ENCODE measurements at regions not wholly inside any gene's neighbourhood (a gene's known extent, or its start where the extent isn't known, plus 50 kb on each side); places are given as distances from the start of the nearest gene placed in this dataset.

DNA sequence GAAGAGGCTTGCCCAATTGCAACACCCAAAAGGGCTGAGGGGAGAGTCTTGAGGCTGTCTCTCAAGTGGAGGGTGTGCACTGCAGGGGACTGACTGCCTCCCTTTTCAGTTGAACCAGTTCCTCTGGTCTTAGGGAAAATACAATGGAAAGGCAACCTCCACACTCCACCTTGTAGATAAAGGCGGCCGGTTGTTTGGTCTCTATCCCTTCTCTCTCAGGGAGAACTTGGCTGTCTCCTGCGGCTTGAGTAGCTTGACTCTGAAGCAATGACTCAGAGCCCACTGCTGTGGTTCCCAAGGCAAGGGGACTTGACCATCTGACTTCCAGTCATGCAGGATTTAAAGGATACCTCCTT, 143.2 kb upstream of the UMPS start:
- DNase-seq: no peak

DNA sequence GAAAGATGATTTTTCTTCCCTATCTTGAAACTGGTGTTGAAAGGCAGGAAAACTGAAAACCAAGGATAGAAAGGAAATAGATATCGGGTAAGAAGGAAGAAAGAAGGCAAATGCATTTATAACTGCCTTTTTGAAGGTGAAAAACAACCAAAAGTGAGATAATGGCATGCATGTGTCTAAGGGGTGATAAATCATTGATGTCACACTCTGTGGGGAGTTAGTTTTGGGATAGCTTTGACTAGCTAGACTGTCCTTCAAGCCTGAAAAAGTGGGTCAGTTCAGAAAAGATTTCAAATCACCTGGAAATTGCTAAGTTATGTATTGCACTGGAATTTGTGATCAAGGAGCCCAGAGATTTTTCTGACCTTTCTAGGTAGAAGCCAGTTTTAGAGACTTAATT, 142.2 kb upstream of the UMPS start:
- no peak for DNase-seq

DNA sequence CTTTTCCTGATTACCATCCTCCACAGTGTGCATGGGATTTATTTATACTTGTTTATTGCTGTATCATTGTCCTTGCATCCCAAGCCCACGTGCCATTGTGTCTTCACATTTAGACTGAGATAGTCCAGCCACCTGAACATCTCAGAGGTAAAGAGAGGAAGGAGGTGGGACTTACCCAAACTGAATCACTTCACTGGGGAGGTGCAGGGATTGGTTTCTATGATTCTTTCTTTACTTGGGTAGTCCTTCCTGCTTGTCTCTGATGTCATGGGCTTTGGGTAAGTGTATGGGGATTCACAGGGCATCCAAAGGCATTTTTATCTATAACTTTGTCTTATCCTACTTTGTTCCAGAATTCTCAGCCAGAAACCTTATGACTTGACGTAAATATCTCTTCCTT, 141.5 kb upstream of the UMPS start:
- no peak for DNase-seq

DNA sequence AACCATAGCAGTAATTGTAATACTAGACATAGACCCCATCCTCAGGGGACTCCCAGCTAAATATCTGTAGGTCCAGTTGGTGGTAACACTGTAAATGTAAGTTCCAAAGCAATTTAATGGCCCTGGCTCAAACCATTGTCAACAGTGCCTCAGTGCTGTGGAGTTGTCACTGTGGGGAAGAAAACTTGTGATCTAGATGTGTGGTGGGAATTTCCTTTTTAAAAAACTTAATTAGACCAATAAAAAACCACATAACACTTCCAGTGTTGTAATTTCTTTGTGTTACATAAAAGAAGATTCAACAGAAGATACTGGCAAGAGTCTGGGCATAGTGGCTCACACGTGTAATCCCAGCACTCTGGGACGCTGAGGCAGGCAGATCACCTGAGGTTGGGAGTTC, 138.6 kb upstream of the UMPS start:
- DNase-seq: no peak

DNA sequence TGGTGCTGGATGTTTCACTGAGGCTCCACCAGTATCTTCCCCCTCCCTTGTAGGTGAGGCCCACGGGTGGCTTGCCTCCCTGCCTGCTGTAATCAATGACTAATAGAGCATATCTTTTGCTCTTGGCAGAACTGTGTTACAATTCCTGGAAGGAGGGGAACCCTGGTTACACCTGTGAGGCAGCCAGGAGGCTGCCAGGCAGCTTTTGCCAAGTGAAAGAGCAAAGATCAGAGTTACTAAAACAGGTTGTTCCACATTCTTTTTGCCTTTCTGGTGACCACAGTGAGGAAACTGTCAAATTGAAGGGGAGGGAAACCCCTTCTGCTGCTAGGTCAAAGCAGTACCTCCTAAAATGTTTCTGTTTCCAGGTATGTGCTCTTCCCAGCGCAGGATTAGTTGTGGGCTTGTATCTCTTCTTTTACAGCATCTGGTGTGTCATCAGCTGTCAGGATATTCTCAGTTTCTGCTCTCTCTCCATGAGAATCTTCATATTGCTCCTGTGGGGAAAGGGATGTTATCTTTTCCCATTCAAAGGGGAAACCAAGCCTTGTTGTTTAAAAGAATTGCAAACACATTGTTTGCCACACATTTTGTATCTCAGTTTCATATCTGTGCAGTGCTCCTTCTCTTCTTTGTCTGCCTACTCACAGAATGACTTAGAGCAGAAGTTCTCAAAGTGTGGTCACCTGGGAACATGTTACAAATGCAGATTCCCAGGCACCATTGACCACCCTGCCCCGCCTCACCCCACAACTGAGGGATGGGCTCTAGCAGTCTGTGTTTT, 137.4 kb upstream of the UMPS start:
- no peak for DNase-seq

DNA sequence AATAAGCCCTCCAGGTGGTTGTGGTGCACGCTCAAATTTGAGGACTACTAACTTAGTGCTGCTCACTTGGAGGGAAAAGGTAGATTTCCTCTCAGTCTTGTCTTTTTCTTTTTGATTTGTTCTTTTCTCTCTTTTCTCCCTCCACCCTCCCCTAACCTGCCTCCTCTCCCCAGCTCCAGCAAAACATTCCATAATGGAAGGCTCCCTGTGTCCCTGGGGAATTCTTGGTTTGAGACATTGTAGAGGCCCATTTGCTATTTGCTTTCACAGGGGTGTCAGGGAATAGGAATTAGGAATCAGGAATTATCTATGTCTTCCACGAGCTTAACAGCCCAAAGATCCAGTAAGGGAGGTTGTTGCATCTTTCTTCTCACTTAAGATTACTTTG, 136.8 kb upstream of the UMPS start:
- DNase-seq: no peak

DNA sequence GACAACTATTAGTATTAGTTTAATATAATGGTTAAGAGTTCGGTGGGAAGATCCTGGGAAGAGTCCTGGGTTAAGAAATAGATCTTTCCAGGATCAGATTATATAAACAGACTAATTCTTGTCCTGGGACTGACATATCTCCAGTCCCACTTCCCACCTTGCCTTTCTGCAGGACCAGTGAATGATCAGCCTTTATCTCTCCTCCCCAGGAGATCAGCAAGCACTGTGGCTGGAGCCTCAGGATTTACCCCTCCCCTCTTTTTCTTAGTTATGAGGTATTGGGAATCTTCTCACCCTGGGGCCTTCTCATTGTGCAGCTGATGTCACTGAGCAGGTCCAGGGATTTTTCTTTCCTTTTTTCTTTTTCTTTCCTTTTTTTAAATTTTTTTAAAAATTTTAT, 135.7 kb upstream of the UMPS start:
- DNase-seq: no peak

DNA sequence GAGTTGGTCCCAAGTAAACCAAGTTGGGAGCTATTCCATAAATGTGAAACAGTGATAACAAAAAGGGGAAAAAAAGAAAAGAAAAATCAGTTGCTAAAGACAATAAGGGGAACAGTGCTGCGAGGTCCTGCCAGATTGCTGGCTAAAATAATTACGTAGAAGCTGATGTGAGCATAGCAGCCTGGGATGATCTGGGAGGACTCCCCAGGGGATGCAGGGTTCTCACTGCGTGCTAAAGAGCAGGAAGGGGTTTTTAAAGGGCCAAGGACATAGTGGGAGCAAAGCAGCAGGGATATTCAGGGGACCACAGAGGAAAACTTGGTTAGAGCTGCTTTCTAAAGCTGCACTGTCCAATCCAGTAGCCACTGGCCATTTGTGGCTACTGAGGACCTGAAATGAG, 133.0 kb upstream of the UMPS start:
- DNase-seq: no peak

DNA sequence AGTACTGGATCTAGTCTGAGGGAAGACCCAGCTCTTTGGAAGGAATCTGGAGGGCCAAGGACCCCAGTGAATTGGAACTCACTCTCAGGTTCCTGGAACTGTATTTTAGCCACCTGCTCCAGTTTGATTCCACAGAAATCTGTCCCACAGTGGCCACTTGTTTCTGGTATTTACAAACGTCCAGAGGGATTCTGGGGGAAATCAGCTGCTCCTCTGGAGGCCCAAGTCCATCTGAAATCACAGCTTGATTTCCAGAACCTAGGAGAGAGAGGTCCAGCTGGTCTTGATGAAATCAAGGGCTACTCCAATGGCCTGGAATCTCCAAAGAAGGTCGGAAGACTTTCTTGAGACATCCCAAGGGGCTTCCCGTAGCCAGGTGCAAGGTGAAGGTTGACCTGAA, 132.3 kb upstream of the UMPS start:
- no peak for DNase-seq

DNA sequence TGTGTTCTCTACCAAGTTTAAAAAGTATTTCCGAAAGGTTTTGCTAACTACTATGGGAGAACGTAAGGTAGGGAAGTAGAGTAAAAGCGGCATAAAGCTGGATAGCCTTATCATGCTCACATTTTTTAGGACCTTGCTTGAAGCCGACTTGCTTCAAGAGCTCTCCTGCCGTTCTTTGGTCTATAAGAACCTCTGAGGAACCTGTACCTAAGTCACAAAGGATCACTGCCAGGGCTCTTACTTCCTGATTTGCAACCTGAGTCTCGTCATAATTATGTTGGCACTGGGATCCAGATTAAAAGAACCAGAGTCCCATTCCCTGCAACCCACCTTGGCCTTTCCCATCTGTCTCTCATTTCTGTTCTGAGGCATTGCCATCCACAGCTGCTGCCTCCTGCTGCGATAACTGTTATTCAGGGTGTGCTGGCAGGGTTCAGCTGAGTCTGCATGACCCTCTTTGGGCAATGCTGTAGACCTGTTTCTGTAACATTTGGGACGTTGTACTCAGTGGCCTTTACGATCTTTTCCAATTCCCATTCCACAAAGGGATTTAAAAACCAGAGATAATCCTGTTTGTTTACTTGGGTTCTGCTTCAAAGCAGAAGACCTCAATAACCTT, 131.0 kb upstream of the UMPS start:
- DNase-seq: no peak

DNA sequence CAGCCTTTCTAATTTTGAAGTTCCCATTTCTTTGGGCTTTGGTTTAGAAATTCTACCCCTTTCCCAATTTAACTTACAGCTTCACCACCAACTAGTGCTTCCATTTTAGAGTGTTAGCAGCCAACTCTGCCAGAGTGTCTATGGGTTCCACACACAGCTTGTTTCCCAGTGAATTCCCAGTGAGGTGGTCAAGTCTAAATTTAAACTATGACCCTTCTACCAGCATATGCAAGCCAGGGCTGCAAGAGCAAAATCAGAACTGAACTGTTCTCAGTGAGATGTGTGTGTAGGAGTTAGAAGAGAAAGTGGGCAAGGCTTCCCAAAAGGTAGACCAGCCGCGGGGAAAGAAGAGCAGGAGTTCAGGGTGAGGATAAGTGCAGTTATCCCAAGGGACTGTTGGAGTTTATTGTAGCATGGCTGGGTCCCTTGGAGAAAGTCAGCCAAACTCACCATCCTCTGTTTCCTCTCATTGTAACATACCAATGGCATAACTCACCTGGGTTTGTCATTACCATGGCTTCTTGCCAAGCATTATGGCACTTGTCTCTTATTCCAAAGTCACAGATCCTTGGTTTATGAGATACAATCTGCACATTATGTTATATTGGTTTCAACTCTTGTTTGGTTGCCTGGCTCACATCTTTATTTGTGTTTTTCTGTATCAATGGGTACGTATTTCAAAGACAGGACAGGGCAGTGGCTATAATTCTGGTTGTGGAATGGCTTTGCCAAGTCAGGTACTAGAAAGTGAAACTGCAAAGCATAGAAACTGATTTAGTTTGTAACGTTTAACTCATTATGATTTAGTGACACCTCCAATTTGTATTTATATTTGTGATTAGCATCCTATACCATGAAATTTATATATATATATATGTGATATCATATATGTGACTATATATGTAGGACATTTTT, 130.2 kb upstream of the UMPS start:
- no peak for DNase-seq

DNA sequence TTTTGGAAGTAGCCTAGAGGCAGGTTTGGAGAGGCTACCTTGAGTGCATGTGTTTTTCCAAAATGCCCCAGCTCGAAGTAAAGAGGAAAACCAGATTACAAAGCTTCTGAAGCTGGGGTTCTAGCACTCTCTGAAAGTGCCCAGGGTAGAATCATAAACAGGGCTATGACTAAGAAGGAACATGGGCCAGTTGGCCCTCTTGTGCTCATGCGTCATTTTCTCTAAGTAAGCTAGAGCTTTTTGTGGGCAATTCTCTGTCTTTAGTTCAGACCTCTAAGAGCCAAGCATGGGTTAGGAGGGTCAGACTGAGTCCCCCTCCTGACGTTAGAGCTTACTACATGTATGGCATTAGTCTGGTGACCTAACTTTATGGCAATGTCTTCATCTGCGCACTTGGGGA, 129.5 kb upstream of the UMPS start:
- DNase-seq: no peak

DNA sequence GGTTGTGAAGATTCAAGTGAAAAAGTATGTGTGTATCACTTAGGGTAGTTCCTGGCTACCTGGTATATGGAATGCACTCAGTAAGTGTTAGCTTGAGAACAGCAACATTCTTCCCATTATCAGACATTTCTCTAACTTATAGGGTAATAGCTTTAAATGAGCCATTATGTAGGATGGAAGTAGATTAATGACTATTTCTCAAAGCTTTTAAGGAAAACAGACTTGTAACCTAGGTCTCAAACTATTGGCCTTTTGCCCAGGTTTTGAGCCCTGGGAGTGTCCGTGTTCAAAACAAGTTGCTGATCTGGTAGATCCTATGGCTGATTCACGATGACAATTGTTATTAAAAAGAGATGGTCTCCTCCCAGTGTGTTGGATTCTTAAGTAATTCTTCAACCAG, 129.1 kb upstream of the UMPS start:
- no peak for DNase-seq

DNA sequence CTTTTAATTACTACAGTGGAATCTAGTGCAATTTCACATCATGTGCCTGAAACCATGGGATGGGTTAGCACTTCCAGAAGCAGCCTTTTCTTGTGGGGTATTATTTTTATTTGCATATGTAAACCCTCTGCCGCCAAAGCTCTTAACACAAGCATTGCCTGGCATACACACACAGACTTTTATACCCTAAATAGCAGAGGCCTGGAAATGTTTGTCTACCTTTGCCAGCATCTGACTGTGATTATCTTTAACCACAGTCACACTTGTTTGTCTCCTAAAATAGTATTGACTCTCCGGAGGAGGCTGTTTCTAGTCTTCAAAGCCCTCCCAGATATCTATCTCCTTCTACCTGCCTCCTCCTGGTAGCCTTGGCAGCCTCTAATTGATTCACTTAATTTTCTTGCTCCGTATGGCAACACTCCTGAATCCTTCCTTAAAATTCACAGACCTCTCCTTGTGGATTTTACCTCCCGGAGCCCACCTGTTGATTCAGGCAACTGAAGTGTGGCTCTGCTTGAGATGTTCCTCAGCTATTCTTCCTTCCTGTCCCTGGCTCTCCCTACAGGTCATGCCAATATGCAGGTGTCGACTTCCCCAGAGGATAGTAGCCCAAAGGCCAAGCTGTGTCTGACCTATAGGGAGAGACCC, 127.1 kb upstream of the UMPS start:
- no peak for DNase-seq

DNA sequence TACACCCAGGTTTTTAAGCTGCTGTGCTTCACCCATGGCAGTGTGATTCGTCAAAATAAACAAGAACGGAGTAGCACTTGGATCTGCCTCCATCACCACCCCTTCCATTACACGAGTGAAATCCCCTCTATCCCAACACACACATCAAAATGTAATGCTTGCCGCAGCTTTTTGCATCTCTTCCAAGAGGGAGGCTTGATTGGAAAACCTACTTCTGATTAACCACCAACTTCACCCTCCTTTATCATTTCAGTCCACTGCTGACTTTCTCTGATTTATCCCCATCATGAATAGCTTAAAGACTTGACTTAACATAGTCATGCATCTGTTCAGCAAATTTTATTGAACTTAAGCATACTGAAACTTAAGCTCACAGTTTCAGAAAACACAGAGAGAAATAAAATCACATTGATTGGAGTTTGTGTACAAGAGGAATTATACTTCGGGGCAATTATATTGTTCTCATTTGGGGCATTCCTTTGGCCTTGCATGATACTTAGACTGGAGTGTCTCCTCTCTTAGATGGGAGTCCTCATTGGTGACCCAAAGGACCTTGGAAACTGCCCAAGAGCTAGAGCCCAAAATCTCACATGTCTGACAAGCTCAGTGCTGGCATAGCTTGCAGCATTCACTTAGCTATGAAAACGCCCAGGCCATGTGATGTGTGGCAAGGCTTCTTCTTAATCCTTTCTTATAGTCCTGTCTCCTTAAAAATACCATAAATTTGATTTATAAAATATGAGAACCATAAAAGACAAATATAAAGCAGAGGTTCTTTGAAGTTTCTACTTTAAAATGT, 124.3 kb upstream of the UMPS start:
- DNase-seq: no peak

DNA sequence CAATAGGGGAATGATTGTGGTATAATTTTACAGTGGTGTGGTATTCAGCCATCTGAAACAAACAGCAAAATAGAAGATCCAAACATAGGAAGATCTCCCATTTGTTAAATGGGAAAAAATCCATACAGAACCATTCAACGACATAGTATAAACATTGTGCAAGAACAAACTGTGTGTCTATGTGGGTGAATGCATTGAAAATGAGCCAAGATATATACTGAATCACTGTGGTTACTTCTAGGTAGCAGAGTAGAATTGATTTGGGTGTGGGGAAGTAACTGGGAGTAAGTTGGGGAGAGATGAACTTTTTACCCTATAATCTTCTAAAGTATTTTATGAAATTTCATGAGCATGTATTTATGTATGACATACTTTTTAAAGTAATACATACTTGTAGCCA, 123.1 kb upstream of the UMPS start:
- no peak for DNase-seq

DNA sequence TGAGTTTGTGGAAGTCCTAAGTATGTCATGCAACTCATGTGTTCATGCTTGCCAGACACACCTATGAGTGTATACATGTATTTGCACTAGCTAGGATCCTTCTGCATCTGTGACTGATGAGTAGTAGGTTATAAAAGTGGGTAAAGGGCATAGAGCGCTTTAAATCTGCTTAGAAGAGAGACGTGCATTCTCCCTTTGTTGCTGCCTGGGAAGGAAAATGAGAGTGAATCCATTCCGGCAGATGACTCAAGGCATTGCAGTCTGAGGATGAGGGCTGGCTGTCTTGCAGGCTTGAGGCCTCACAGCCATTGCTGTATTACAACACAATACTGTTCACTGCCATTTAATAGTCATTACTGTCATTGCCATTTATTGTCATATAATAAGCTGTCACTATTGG, 120.8 kb upstream of the UMPS start:
- no peak for DNase-seq

DNA sequence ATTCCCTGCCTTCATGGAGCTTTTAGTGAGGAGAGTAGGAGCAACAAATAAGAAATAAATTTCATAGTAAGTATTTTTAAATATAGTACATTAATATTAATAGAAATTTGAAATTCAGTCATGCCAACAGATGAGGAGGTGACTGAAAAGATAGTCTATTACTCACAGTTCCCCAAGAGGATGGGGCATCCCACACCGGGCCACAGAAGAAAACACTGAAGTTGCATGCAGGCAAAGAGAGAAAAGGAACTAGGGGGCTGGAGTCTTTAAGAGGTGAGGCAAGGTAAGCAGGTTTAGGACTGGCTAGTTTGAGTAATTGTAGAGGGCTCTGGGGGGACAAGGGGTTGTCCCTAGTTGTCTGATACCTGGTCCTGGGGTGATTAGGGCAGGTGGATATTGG, 120.1 kb upstream of the UMPS start:
- DNase-seq: no peak

DNA sequence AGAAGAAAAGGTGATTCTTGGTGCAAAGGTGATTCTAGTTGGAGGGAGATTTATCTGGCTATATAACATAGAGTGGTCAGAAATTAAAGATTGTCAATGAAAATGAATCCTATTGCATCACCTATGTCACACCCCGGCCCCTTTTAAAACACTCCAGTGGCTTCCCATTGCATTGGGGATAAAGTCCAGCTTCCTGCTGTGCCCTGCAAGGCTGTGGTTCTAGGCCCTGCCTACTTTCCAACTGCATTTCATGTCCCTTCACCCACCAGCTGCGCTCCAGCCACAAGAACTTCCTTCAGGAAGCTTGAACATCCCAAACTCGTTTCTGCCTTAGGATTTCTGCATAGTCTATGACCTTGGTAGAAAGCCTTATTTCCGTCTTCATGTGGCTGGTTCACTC, 118.7 kb upstream of the UMPS start:
- DNase-seq: no peak

DNA sequence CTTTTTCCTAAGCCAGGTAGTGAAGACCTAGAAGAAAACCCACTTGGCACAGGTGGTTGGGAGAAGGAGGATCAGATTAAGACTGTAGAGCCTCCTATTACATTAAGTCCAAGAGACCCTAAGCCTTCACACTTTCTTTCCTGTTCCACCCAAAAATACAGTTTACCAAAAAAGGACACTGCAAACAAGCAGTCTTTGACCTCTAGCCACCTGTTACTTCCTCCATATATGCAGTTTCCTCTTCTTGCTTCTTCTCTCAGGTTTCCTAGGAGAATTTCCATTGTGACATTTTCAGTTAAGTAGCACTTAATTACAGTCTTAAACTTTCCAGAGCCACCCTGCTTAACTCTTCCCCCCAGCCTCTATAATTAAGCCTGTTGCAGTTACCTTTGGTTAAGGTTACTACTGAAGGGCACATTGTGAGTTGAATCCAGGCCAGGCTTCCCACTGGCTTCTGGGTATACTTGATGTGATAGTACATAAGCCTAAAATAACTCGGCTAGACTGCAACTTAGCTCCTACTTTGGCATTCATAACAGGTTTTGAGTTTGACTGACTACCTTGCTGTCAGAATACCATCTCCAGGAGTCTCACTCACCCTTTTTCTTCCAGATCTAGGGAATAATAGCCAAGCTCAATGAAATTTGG, 114.2 kb upstream of the UMPS start:
- DNase-seq: no peak

DNA sequence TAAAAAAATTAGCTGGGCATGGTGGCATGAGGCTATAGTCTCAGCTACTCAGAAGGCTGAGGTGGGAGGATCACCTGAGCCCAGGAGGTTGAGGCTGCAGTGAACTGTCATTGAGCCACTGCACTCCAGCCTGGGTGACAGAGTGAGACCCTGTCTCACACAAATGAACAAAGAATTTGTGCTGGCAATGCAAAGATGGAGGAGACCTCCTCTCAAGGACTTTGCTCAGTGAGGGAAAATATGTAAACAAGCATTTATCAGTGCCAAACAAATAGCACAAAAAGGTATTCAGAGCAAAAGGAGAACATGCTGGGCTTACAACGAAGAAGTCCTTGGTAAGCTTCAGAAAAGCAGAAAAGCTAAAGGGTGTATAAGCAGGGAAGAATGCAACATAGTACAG, 113.1 kb upstream of the UMPS start:
- no peak for DNase-seq

Measured in NCI-H2029 treated with DMSO at 0.1 percent for 48 hours (cell line).